Right forelimb (tissue), 1 donor: ENCODE measurements at regions not wholly inside any gene's neighbourhood (a gene's known extent, or its start where the extent isn't known, plus 50 kb on each side); places are given as distances from the start of the nearest gene placed in this dataset.
"Not testable (repeated sequence)": the region's sequence is repeated elsewhere in the genome, so short reads cannot be mapped to it uniquely, and the experiment has no call there.

Experiments
- DNase-seq: peaks from one replicate; pipeline ENCODE4 v3.0.0-alpha.2; 2018

- DNase-seq, result no peak
Measured at GRCh38 chr22:47918276-47918921, 1155.9 kb downstream of the TBC1D22A start.

- no peak for DNase-seq
Measured at GRCh38 chr22:47914481-47915097, 1152.1 kb downstream of the TBC1D22A start.

- no peak for DNase-seq
Measured at GRCh38 chr22:47902646-47903180, 1140.3 kb downstream of the TBC1D22A start.

- no peak for DNase-seq
Measured at GRCh38 chr22:47901911-47902310, 1139.5 kb downstream of the TBC1D22A start.

- no peak for DNase-seq
Measured at GRCh38 chr22:47899894-47900293, 1137.4 kb downstream of the TBC1D22A start.

GRCh38 chr22:47898946-47899345 is 1136.5 kb downstream of the TBC1D22A start:
- DNase-seq, result no peak

- DNase-seq, result no peak
Measured at GRCh38 chr22:47891609-47892008, 1129.2 kb downstream of the TBC1D22A start.

GRCh38 chr22:47888817-47889216 is 1126.4 kb downstream of the TBC1D22A start:
- no peak for DNase-seq

- no peak for DNase-seq
Measured at GRCh38 chr22:47884775-47885174, 1122.3 kb downstream of the TBC1D22A start.

GRCh38 chr22:47884200-47884599 is 1121.8 kb downstream of the TBC1D22A start:
- DNase-seq, result no peak

- DNase-seq, result no peak
Measured at GRCh38 chr22:47883757-47884156, 1121.3 kb downstream of the TBC1D22A start.

GRCh38 chr22:47879346-47879745 is 1116.9 kb downstream of the TBC1D22A start:
- no peak for DNase-seq

- no peak for DNase-seq
Measured at GRCh38 chr22:47878460-47878859, 1116.0 kb downstream of the TBC1D22A start.

GRCh38 chr22:47872761-47873535 is 1110.5 kb downstream of the TBC1D22A start:
- DNase-seq, result no peak

- no peak for DNase-seq
Measured at GRCh38 chr22:47865626-47866025, 1103.2 kb downstream of the TBC1D22A start.

GRCh38 chr22:47862394-47862793 is 1099.9 kb downstream of the TBC1D22A start:
- DNase-seq, result no peak

- not testable (repeated sequence) for DNase-seq
Measured at GRCh38 chr22:47860907-47861306, 1098.5 kb downstream of the TBC1D22A start.

GRCh38 chr22:47859881-47860525 is 1097.6 kb downstream of the TBC1D22A start:
- no peak for DNase-seq

GRCh38 chr22:47858773-47859306 is 1096.4 kb downstream of the TBC1D22A start:
- no peak for DNase-seq

- DNase-seq, result no peak
Measured at GRCh38 chr22:47854680-47855079, 1092.2 kb downstream of the TBC1D22A start.

- no peak for DNase-seq
Measured at GRCh38 chr22:47854251-47854650, 1091.8 kb downstream of the TBC1D22A start.

GRCh38 chr22:47853750-47854149 is 1091.3 kb downstream of the TBC1D22A start:
- no peak for DNase-seq

- DNase-seq, result no peak
Measured at GRCh38 chr22:47851586-47851985, 1089.1 kb downstream of the TBC1D22A start.
